HG02571 (cell line): ENCODE measurements at regions not wholly inside any gene's neighbourhood (a gene's known extent, or its start where the extent isn't known, plus 50 kb on each side); places are given as distances from the start of the nearest gene placed in this dataset.
"Not testable (repeated sequence)": the region's sequence is repeated elsewhere in the genome, so short reads cannot be mapped to it uniquely, and the experiment has no call there.

Experiments used
- ATAC-seq: cut with Tn5 transposase; IDR thresholded peaks from one replicate; pipeline ENCODE4 v1.9.1; 2021; ENCODE audit warnings: mild to moderate bottlenecking, moderate library complexity; ENCODE audit not compliant: unreplicated experiment

GRCh38 chr4:124070688-124071484 is 641.6 kb downstream of the ANKRD50 start:
- ATAC-seq: no peak

- ATAC-seq: not testable (repeated sequence)
Observed at GRCh38 chr4:124075276-124075675, 637.3 kb downstream of the ANKRD50 start.

GRCh38 chr4:124079174-124079780 is 633.3 kb downstream of the ANKRD50 start:
- no peak for ATAC-seq

- ATAC-seq: no peak
Observed at GRCh38 chr4:124083711-124084110, 628.8 kb downstream of the ANKRD50 start.

- no peak for ATAC-seq
Observed at GRCh38 chr4:124085561-124086180, 626.9 kb downstream of the ANKRD50 start.

GRCh38 chr4:124090021-124090420 is 622.5 kb downstream of the ANKRD50 start:
- no peak for ATAC-seq

- ATAC-seq: no peak
Observed at GRCh38 chr4:124092101-124092500, 620.4 kb downstream of the ANKRD50 start.

- no peak for ATAC-seq
Observed at GRCh38 chr4:124092541-124092984, 620.0 kb downstream of the ANKRD50 start.

GRCh38 chr4:124095621-124096020 is 616.9 kb downstream of the ANKRD50 start:
- no peak for ATAC-seq

- no peak for ATAC-seq
Observed at GRCh38 chr4:124096290-124096689, 616.2 kb downstream of the ANKRD50 start.

GRCh38 chr4:124097447-124097846 is 615.1 kb downstream of the ANKRD50 start:
- no peak for ATAC-seq

GRCh38 chr4:124104101-124104500 is 608.4 kb downstream of the ANKRD50 start:
- ATAC-seq: no peak

- ATAC-seq: no peak
Observed at GRCh38 chr4:124104628-124105027, 607.9 kb downstream of the ANKRD50 start.

- ATAC-seq: no peak
Observed at GRCh38 chr4:124105212-124105611, 607.3 kb downstream of the ANKRD50 start.

- ATAC-seq: no peak
Observed at GRCh38 chr4:124111411-124111810, 601.1 kb downstream of the ANKRD50 start.

- ATAC-seq: no peak
Observed at GRCh38 chr4:124111922-124112321, 600.6 kb downstream of the ANKRD50 start.

- ATAC-seq: no peak
Observed at GRCh38 chr4:124118061-124118460, 594.5 kb downstream of the ANKRD50 start.

- no peak for ATAC-seq
Observed at GRCh38 chr4:124121461-124121971, 591.0 kb downstream of the ANKRD50 start.

GRCh38 chr4:124123181-124123580 is 589.4 kb downstream of the ANKRD50 start:
- no peak for ATAC-seq

- ATAC-seq: no peak
Observed at GRCh38 chr4:124123721-124124120, 588.8 kb downstream of the ANKRD50 start.

GRCh38 chr4:124131324-124131723 is 581.2 kb downstream of the ANKRD50 start:
- ATAC-seq: not testable (repeated sequence)

- ATAC-seq: no peak
Observed at GRCh38 chr4:124132161-124132560, 580.4 kb downstream of the ANKRD50 start.
